ENCODE measurements at regions not wholly inside any gene's neighbourhood (a gene's known extent, or its start where the extent isn't known, plus 50 kb on each side); places are given as distances from the start of the nearest gene placed in this dataset.

- no peaks in the 10 kb centered on the region for H3K27me3 ChIP-seq (ENCODE audit: insufficient read depth, low read length)
- no peak overlapping the region for H3K27ac ChIP-seq (ENCODE audit: low read depth, low read length, poor library complexity, severe bottlenecking)
- no peak overlapping the region for H3K4me3 ChIP-seq (ENCODE audit: low read depth, low read length, poor library complexity, severe bottlenecking)
- H3K36me3 ChIP-seq (ENCODE audit: insufficient read depth, low read length), result no peaks in the 10 kb centered on the region
- H3K4me2 ChIP-seq (ENCODE audit: low read length), result no peak overlapping the region
- H3K9me3 ChIP-seq (ENCODE audit: low read length), result no peaks in the 10 kb centered on the region
- H3K79me2 ChIP-seq (ENCODE audit: insufficient read depth, low read length), result no peaks in the 10 kb centered on the region
- H2AFZ ChIP-seq (ENCODE audit: low read length), result no peak overlapping the region
- H4K20me1 ChIP-seq (ENCODE audit: insufficient read depth, low read length), result no peaks in the 10 kb centered on the region
- no peak for TF ChIP-seq CTCF (IDR thresholded peaks at IDR 0.05; ENCODE audit: low read length)
- no peak for TF ChIP-seq EZH2 (IDR thresholded peaks at IDR 0.05; ENCODE audit: borderline replicate concordance, low read length)
- no peaks in the 10 kb centered on the region for H3K9me2 ChIP-seq (ENCODE audit: low read depth, low read length)
- no peaks in the 10 kb centered on the region for H3K4me1 ChIP-seq (ENCODE audit: insufficient read depth, low read length, severe bottlenecking)
- no peak overlapping the region for H3K9ac ChIP-seq (ENCODE audit: low read length)
- no peaks in the 10 kb centered on the region for H3F3A ChIP-seq (ENCODE audit: insufficient read depth, low read length)
Measured at GRCh38 chr6:76250666-76251065, 178.2 kb upstream of the IMPG1 start.

- H3K4me1 ChIP-seq (ENCODE audit: insufficient read depth, low read length, severe bottlenecking), result no peaks in the 10 kb centered on the region
- no peak overlapping the region for H3K4me3 ChIP-seq (ENCODE audit: low read depth, low read length, poor library complexity, severe bottlenecking)
- H3K36me3 ChIP-seq (ENCODE audit: insufficient read depth, low read length), result no peaks in the 10 kb centered on the region
- no peaks in the 10 kb centered on the region for H3K27me3 ChIP-seq (ENCODE audit: insufficient read depth, low read length)
- no peak overlapping the region for H3K27ac ChIP-seq (ENCODE audit: low read depth, low read length, poor library complexity, severe bottlenecking)
- no peaks in the 10 kb centered on the region for H3K9me2 ChIP-seq (ENCODE audit: low read depth, low read length)
- no peaks in the 10 kb centered on the region for H4K20me1 ChIP-seq (ENCODE audit: insufficient read depth, low read length)
- no peaks in the 10 kb centered on the region for H3F3A ChIP-seq (ENCODE audit: insufficient read depth, low read length)
- H3K9me3 ChIP-seq (ENCODE audit: low read length), result no peaks in the 10 kb centered on the region
- TF ChIP-seq EZH2 (IDR thresholded peaks at IDR 0.05; ENCODE audit: borderline replicate concordance, low read length), result no peak
- no peak for TF ChIP-seq CTCF (IDR thresholded peaks at IDR 0.05; ENCODE audit: low read length)
- no peak overlapping the region for H2AFZ ChIP-seq (ENCODE audit: low read length)
- H3K4me2 ChIP-seq (ENCODE audit: low read length), result no peak overlapping the region
- no peak overlapping the region for H3K9ac ChIP-seq (ENCODE audit: low read length)
- no peaks in the 10 kb centered on the region for H3K79me2 ChIP-seq (ENCODE audit: insufficient read depth, low read length)
Measured at GRCh38 chr6:76247527-76247926, 175.1 kb upstream of the IMPG1 start.

- no peak overlapping the region for H3K4me2 ChIP-seq (ENCODE audit: low read length)
- no peak overlapping the region for H3K4me3 ChIP-seq (ENCODE audit: low read depth, low read length, poor library complexity, severe bottlenecking)
- H2AFZ ChIP-seq (ENCODE audit: low read length), result no peak overlapping the region
- no peaks in the 10 kb centered on the region for H3F3A ChIP-seq (ENCODE audit: insufficient read depth, low read length)
- no peaks in the 10 kb centered on the region for H3K9me2 ChIP-seq (ENCODE audit: low read depth, low read length)
- no peak overlapping the region for H3K27ac ChIP-seq (ENCODE audit: low read depth, low read length, poor library complexity, severe bottlenecking)
- no peaks in the 10 kb centered on the region for H3K27me3 ChIP-seq (ENCODE audit: insufficient read depth, low read length)
- TF ChIP-seq EZH2 (IDR thresholded peaks at IDR 0.05; ENCODE audit: borderline replicate concordance, low read length) (no peak), CTCF (IDR thresholded peaks at IDR 0.05; ENCODE audit: low read length) (no peak)
- H3K36me3 ChIP-seq (ENCODE audit: insufficient read depth, low read length), result no peaks in the 10 kb centered on the region
- no peak overlapping the region for H3K9ac ChIP-seq (ENCODE audit: low read length)
- no peaks in the 10 kb centered on the region for H4K20me1 ChIP-seq (ENCODE audit: insufficient read depth, low read length)
- no peaks in the 10 kb centered on the region for H3K4me1 ChIP-seq (ENCODE audit: insufficient read depth, low read length, severe bottlenecking)
- H3K9me3 ChIP-seq (ENCODE audit: low read length), result no peaks in the 10 kb centered on the region
- H3K79me2 ChIP-seq (ENCODE audit: insufficient read depth, low read length), result no peaks in the 10 kb centered on the region
Measured at GRCh38 chr6:76240092-76240491, 167.6 kb upstream of the IMPG1 start.

Measured in OCI-LY1 (cell line).